DND-41 (cell line): ENCODE measurements at regions not wholly inside any gene's neighbourhood (a gene's known extent, or its start where the extent isn't known, plus 50 kb on each side); places are given as distances from the start of the nearest gene placed in this dataset.

ENCODE experiments used
- ATAC-seq: fragments of 200-7000 bp; cut with Tn5 transposase; 3 replicates; pipeline ENCODE4 v1.9.1; 2021; ENCODE audit warnings: low read depth; ENCODE audit not compliant: insufficient read depth
- DNase-seq: peaks from one replicate; pipeline ENCODE4 v3.0.0-alpha.2; 2020
- H2AFZ ChIP-seq: 2 replicates; pipeline ENCODE4 v1.6.0; 2012; ENCODE audit warnings: low read depth, low read length
- H3K27ac ChIP-seq: 2 replicates; pipeline ENCODE4 v1.5.1; 2012; ENCODE audit warnings: low read length, inconsistent platforms
- H3K27me3 ChIP-seq: fragments of 200-600 bp; sonication (generic); 2 replicates; pipeline ENCODE4 v1.6.0; 2012; ENCODE audit warnings: low read length, mild to moderate bottlenecking, inconsistent platforms; ENCODE audit not compliant: insufficient read depth, poor library complexity
- H3K36me3 ChIP-seq: 2 replicates; pipeline ENCODE4 v1.5.1; 2012; ENCODE audit warnings: low read length, inconsistent platforms; ENCODE audit not compliant: insufficient read depth
- H3K4me1 ChIP-seq: 2 replicates; pipeline ENCODE4 v1.5.1; 2012; ENCODE audit warnings: mild to moderate bottlenecking, low read length; ENCODE audit not compliant: insufficient read depth
- H3K4me2 ChIP-seq: 2 replicates; pipeline ENCODE4 v1.6.0; 2012; ENCODE audit warnings: mild to moderate bottlenecking, moderate library complexity, low read length, inconsistent platforms; ENCODE audit not compliant: insufficient read depth
- H3K4me3 ChIP-seq, 2 experiments: fragments of 200-600 bp in 1 of 2; shearing (Covaris generic) in 1 of 2; 2 replicates each; pipeline ENCODE4 v1.5.1; 2012 to 2016; ENCODE audit warnings: inconsistent platforms in 2 of 2, low read length in 2 of 2, mild to moderate bottlenecking in 2 of 2, low read depth in 1 of 2, moderate library complexity in 1 of 2
- H3K79me2 ChIP-seq: 2 replicates; pipeline ENCODE4 v1.6.0; 2012; ENCODE audit warnings: low read length, inconsistent platforms; ENCODE audit not compliant: insufficient read depth
- H3K9ac ChIP-seq: 2 replicates; pipeline ENCODE4 v1.6.0; 2012; ENCODE audit warnings: low read depth, mild to moderate bottlenecking, inconsistent platforms, low read length, moderate library complexity
- H3K9me3 ChIP-seq: 2 replicates; pipeline ENCODE4 v1.5.1; 2012; ENCODE audit warnings: low read length, moderate library complexity, mild to moderate bottlenecking, inconsistent platforms; ENCODE audit not compliant: insufficient read depth, severe bottlenecking
- H4K20me1 ChIP-seq: 2 replicates; pipeline ENCODE4 v1.6.0; 2012; ENCODE audit warnings: low read length; ENCODE audit not compliant: insufficient read depth
- CTCF ChIP-seq: IDR thresholded peaks from 2 replicates; pipeline ENCODE4 v1.5.1; 2012; ENCODE audit warnings: borderline replicate concordance, low read length, moderate library complexity, mild to moderate bottlenecking; ENCODE audit not compliant: poor library complexity, severe bottlenecking; ENCODE audit errors: extremely low read depth
- EZH2 ChIP-seq: IDR thresholded peaks from 3 replicates; pipeline ENCODE4 v1.6.1; 2012; ENCODE audit warnings: borderline replicate concordance, low read depth, mild to moderate bottlenecking, moderate library complexity, low read length, inconsistent platforms; ENCODE audit not compliant: severe bottlenecking

- no peak overlapping the region for H2AFZ ChIP-seq
- H3K27ac ChIP-seq: no peak overlapping the region
- no peaks in the 10 kb centered on the region for H4K20me1 ChIP-seq
- ATAC-seq (no peak), DNase-seq (no peak)
- H3K4me1 ChIP-seq: peaks cover 28% of the 10 kb centered on the region
- no peaks in the 10 kb centered on the region for H3K36me3 ChIP-seq
- H3K9me3 ChIP-seq: peaks cover 11% of the 10 kb centered on the region
- H3K9ac ChIP-seq: no peak overlapping the region
- no peaks in the 10 kb centered on the region for H3K79me2 ChIP-seq
- no peak overlapping the region for H3K4me3 ChIP-seq
- no peak overlapping the region for H3K4me2 ChIP-seq
- TF ChIP-seq EZH2: no peak
- TF ChIP-seq CTCF: no peak
- H3K27me3 ChIP-seq: no peaks in the 10 kb centered on the region
Measured at GRCh38 chr4:152009031-152009670, 248.3 kb upstream of the GATB start.

- Histone ChIP-seq H4K20me1 (no peaks in the 10 kb centered on the region), H3K9me3 (no peaks in the 10 kb centered on the region), H2AFZ (no peak overlapping the region), H3K27me3 (no peaks in the 10 kb centered on the region), H3K4me2 (no peak overlapping the region), H3K36me3 (no peaks in the 10 kb centered on the region), H3K27ac (no peak overlapping the region), H3K4me1 (peaks cover 23% of the 10 kb centered on the region), H3K79me2 (no peaks in the 10 kb centered on the region), H3K4me3 (no peak overlapping the region), H3K9ac (no peak overlapping the region)
- DNase-seq (no peak), ATAC-seq (no peak)
- TF ChIP-seq EZH2: no peak
- TF ChIP-seq CTCF: no peak
Measured at GRCh38 chr4:152007111-152007510, 246.3 kb upstream of the GATB start.

GRCh38 chr4:152004801-152005200 is 244.0 kb upstream of the GATB start:
- H3K4me3 ChIP-seq: no peak overlapping the region

More at GRCh38 chr4:152004801-152005200, 244.0 kb upstream of the GATB start:
- no peaks in the 10 kb centered on the region for H4K20me1 ChIP-seq
- H3K27me3 ChIP-seq: no peaks in the 10 kb centered on the region
- H3K9ac ChIP-seq: no peak overlapping the region
- H3K27ac ChIP-seq: no peak overlapping the region
- H3K9me3 ChIP-seq: no peaks in the 10 kb centered on the region
- H3K36me3 ChIP-seq: no peaks in the 10 kb centered on the region
- DNase-seq: no peak
- no peaks in the 10 kb centered on the region for H3K79me2 ChIP-seq
- H3K4me2 ChIP-seq: no peak overlapping the region
- no peak for TF ChIP-seq EZH2
- TF ChIP-seq CTCF: no peak
- no peak for ATAC-seq
- H3K4me1 ChIP-seq: 0 out of 2 replicates have a peak, but pooled peaks cover under 1% of the 10 kb centered on the region
- no peak overlapping the region for H2AFZ ChIP-seq
